ENCODE measurements at regions not wholly inside any gene's neighbourhood (a gene's known extent, or its start where the extent isn't known, plus 50 kb on each side); places are given as distances from the start of the nearest gene placed in this dataset.

DNA sequence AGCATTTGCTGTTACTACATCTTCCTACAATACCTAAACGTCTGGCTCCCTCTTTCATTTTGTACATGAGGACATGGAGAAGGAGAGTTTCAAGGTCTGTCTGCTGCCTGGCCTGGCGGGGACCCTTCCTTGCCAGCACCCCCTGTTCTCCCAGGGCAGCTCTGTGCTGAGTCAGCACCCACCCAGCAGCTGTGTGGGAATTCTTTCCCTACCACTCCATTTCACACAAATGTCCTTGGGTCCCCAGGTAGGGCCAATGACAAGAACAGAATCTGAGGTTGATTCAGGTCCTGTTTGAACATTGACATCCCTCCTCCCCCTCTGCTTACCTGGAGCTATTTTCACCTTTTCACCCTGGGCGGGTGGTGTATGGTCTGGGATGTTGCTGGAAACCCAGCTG lies 129.9 kb upstream of the ITGA6 start:
- TF ChIP-seq, protein P1, sequence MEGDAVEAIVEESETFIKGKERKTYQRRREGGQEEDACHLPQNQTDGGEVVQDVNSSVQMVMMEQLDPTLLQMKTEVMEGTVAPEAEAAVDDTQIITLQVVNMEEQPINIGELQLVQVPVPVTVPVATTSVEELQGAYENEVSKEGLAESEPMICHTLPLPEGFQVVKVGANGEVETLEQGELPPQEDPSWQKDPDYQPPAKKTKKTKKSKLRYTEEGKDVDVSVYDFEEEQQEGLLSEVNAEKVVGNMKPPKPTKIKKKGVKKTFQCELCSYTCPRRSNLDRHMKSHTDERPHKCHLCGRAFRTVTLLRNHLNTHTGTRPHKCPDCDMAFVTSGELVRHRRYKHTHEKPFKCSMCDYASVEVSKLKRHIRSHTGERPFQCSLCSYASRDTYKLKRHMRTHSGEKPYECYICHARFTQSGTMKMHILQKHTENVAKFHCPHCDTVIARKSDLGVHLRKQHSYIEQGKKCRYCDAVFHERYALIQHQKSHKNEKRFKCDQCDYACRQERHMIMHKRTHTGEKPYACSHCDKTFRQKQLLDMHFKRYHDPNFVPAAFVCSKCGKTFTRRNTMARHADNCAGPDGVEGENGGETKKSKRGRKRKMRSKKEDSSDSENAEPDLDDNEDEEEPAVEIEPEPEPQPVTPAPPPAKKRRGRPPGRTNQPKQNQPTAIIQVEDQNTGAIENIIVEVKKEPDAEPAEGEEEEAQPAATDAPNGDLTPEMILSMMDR (IDR thresholded peaks at IDR 0.05): no peak
- TF ChIP-seq EZH2phosphoT487 (IDR thresholded peaks at IDR 0.05) (no peak), EZH2 (IDR thresholded peaks at IDR 0.05) (no peak)

Measured in neural progenitor cell (in vitro differentiated cells).